ENCODE measurements at regions not wholly inside any gene's neighbourhood (a gene's known extent, or its start where the extent isn't known, plus 50 kb on each side); places are given as distances from the start of the nearest gene placed in this dataset.

GRCh38 chr14:34368971-34369647 lies 92.9 kb downstream of the SPTSSA start:
- no peaks in the 10 kb centered on the region for H3K36me3 ChIP-seq (ENCODE audit: control insufficient read depth in 2 of 2, extremely low read depth in 1 of 2, insufficient read depth in 2 of 2, low read length in 2 of 2)
- no peaks in the 10 kb centered on the region for H3K9me1 ChIP-seq (replicated peaks; ENCODE audit: control insufficient read depth, extremely low read depth, insufficient read depth, low read length)
- no peak overlapping the region for H3K27ac ChIP-seq (ENCODE audit: insufficient read depth, low read depth, low read length)
- dilution Hi-C loops (cut with MboI; ENCODE audit: extremely low pct_ligation_motif_present, low sequenced_read_pairs): no loop called here
- H3K79me2 ChIP-seq (ENCODE audit: control insufficient read depth, insufficient read depth, low read length): no peaks in the 10 kb centered on the region
- FAIRE-seq (no peak), DNase-seq (ENCODE audit: low read depth, low spot score) (no peak)
- no peak for TF ChIP-seq POLR2AphosphoS5 (IDR thresholded peaks at IDR 0.05; ENCODE audit: insufficient read depth, low read depth, low read length)
- no peak for TF ChIP-seq MYC (IDR thresholded peaks at IDR 0.05; ENCODE audit: low read depth, low read length)
- TF ChIP-seq POLR2A (IDR thresholded peaks at IDR 0.05; ENCODE audit: low read depth, low read length): no peak
- no peak for TF ChIP-seq CTCF (IDR thresholded peaks at IDR 0.05; ENCODE audit: extremely low read depth in 1 of 2, insufficient read depth in 1 of 2, low read depth in 1 of 2, low read length in 2 of 2)
- no peak for TF ChIP-seq MAX (IDR thresholded peaks at IDR 0.05; ENCODE audit: insufficient read depth, insufficient read length)
- no peak for TF ChIP-seq FOS (IDR thresholded peaks at IDR 0.05; ENCODE audit: borderline replicate concordance, insufficient read depth, low read length)
- TF ChIP-seq GATA2 (IDR thresholded peaks at IDR 0.05; ENCODE audit: insufficient read depth, insufficient read length, low read depth, low read length): no peak
- TF ChIP-seq JUN (IDR thresholded peaks at IDR 0.05; ENCODE audit: borderline replicate concordance, insufficient read depth, insufficient read length, low read depth): no peak
- TF ChIP-seq EZH2 (IDR thresholded peaks at IDR 0.05; ENCODE audit: borderline replicate concordance, low read depth, low read length, severe bottlenecking): no peak
- no peaks in the 10 kb centered on the region for H3K4me1 ChIP-seq (ENCODE audit: control insufficient read depth, extremely low read depth, insufficient read depth, low read length)
- H2AFZ ChIP-seq (ENCODE audit: low read depth, low read length): no peak overlapping the region
- no peak overlapping the region for H3K4me2 ChIP-seq (ENCODE audit: insufficient read depth, low read length)
- BruUV-seq (replicated peaks): no TSS peak
- CTCF ChIA-PET: no interaction called here
- POLR2A ChIA-PET: no interaction called here
- H3K9me3 ChIP-seq (replicated peaks; ENCODE audit: control insufficient read depth, insufficient read depth, low read length): no peaks in the 10 kb centered on the region
- intact Hi-C loops (cut with micrococcal nuclease): no loop called here
- H4K20me1 ChIP-seq (replicated peaks; ENCODE audit: control insufficient read depth, extremely low read depth, insufficient read depth, low read length): no peaks in the 10 kb centered on the region
- H3K27me3 ChIP-seq (ENCODE audit: control insufficient read depth in 2 of 2, insufficient read depth in 2 of 2, low read length in 2 of 2): peaks cover 3 to 5% of the 10 kb centered on the region in 2 experiments
- no peak overlapping the region for H3K9ac ChIP-seq (replicated peaks; ENCODE audit: extremely low read depth, insufficient read depth, low read length)
- H3K4me3 ChIP-seq (replicated peaks in 1 of 3; ENCODE audit: insufficient read depth in 1 of 3, low read depth in 1 of 3, low read length in 3 of 3): no peak overlapping the region

Data from endothelial cell of umbilical vein (primary cell).